Duodenal mucosa (tissue), 2 donors: ENCODE measurements at regions not wholly inside any gene's neighbourhood (a gene's known extent, or its start where the extent isn't known, plus 50 kb on each side); places are given as distances from the start of the nearest gene placed in this dataset.
"Not testable (repeated sequence)": the region's sequence is repeated elsewhere in the genome, so short reads cannot be mapped to it uniquely, and the experiment has no call there.

Experiments
- H3K27ac ChIP-seq: one replicate; pipeline ENCODE4 v1.7.0; 2013; ENCODE audit warnings: low read depth, low read length
- H3K27me3 ChIP-seq, 2 donors: one replicate each; pipeline ENCODE4 v1.7.0; 2013; ENCODE audit warnings: low read length in 2 of 2, control low read depth in 1 of 2; ENCODE audit not compliant: insufficient read depth in 2 of 2, control insufficient read depth in 1 of 2
- H3K36me3 ChIP-seq, 2 donors: one replicate each; pipeline ENCODE4 v1.7.0; 2013; ENCODE audit warnings: low read length in 2 of 2, control low read depth in 1 of 2; ENCODE audit not compliant: insufficient read depth in 2 of 2, control insufficient read depth in 1 of 2
- H3K4me1 ChIP-seq, 2 donors: one replicate each; pipeline ENCODE4 v1.7.0; 2013; ENCODE audit warnings: low read length in 2 of 2, control low read depth in 1 of 2; ENCODE audit not compliant: insufficient read depth in 2 of 2, control insufficient read depth in 1 of 2
- H3K4me3 ChIP-seq, 2 donors: one replicate each; pipeline ENCODE4 v1.7.0; 2013; ENCODE audit warnings: low read length in 2 of 2, low read depth in 1 of 2
- H3K9ac ChIP-seq, 2 donors: one replicate each; pipeline ENCODE4 v1.7.0; 2013; ENCODE audit warnings: low read length in 2 of 2, low read depth in 1 of 2
- H3K9me3 ChIP-seq, 2 donors: one replicate each; pipeline ENCODE4 v1.7.0; 2013; ENCODE audit warnings: low read length in 2 of 2, control low read depth in 1 of 2; ENCODE audit not compliant: control insufficient read depth in 1 of 2

DNA sequence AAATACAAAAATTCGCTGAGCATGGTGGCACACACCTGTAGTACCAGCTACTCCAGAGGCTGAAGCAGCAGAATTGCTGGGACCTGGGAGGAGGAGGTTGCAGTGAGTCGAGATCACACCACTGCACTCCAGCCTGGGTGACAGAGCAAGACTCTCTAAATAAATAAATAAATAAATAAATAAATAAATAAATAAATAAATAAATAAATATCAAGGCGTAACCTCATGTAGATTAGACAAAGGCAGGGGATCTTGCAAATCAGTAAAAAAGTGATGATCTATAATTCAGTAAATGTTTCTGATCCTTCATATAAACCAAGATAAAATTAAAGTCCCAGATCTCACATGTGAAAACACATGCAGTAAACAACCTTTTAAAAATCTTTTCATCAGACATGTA, 425.6 kb downstream of the MRPL39 start:
- not testable (repeated sequence) for H3K4me1 ChIP-seq, H3K36me3 ChIP-seq, H3K4me3 ChIP-seq, H3K9me3 ChIP-seq, H3K9ac ChIP-seq, H3K27me3 ChIP-seq, H3K27ac ChIP-seq

DNA sequence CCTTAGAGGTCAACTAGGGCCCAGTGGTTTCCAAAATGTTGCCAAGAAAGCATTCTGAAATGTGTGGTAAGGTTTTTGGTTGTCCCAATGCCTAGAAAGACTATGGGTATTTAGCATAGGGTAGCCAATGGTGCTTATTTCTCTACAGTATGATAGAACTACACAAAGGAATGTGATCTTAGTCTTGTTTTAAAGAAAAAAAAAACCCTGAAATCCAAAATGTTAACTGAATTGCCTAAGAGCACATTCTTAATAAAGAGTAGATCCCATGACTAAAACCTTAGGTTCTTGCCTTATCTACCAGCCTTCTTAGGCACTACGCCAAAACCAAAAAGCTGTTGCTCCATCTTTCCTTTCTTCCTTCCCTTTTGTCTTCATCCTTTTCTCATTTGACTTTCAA, 428.2 kb downstream of the MRPL39 start:
- H3K27ac ChIP-seq = no peak overlapping the region
- no peaks in the 10 kb centered on the region for H3K27me3 ChIP-seq
- no peak overlapping the region for H3K9ac ChIP-seq
- peaks cover 0 to 3% of the 10 kb centered on the region in 2 donors for H3K9me3 ChIP-seq
- no peaks in the 10 kb centered on the region for H3K36me3 ChIP-seq
- no peak overlapping the region for H3K4me3 ChIP-seq
- H3K4me1 ChIP-seq = no peaks in the 10 kb centered on the region

DNA sequence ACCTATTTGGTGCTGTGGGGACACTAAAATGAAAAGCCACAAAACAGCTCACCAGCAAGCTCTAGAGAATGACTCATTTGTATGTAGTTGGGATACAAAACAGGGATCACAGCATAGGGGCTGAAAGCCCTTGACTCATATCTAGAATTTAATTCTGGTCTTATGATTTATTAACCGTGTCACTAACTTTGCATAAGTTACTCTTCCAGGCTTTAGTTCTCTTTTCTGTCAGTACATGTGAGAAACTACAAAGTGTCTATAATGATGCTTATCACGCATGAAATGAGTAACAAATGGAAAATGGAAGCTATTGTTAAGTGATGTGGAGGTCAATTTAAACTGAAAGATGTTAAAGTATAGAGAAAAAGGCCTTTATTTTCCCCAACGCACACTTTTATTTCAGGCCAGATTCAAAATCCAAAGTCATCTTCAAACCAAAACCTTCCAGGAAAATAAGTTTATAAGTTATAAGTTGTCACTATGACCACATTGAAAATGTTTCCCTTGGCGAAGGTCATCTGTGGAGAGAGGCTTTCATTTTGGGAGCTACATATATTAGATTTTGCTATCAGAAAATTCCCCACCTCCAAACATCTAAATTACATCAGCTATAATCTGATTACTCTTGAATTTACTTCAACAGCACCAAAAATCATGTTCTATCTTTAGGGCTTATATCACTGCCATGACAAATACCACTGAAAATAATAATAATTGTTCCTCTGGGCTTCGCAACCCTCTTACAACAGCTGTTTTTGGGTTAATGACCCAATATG, 430.5 kb downstream of the MRPL39 start:
- Histone ChIP-seq H3K4me1 (no peaks in the 10 kb centered on the region), H3K4me3 (no peak overlapping the region), H3K9me3 (peaks cover 0 to 8% of the 10 kb centered on the region in 2 donors), H3K36me3 (no peaks in the 10 kb centered on the region), H3K9ac (no peak overlapping the region), H3K27me3 (no peaks in the 10 kb centered on the region), H3K27ac (no peak overlapping the region)

DNA sequence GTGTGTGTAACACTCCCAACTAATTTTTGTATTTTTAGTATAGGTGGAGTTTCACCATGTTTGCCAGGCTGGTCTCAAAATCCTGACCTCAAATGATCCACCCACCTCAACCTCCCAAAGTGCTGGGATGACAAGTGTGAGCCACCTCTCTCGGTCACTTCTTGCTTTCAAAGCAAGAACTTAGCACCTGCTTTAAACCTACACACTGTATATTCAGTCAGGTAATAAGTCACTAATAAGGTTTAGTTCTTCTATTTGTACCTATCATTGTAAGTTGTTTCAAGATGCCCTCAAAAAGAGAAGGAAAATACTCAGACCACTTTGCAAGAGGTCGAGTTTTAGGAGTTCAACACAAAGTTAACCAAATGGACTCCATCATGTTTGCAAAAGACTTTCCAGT, 431.3 kb downstream of the MRPL39 start:
- no peaks in the 10 kb centered on the region for H3K27me3 ChIP-seq
- H3K4me3 ChIP-seq = no peak overlapping the region
- H3K4me1 ChIP-seq = no peaks in the 10 kb centered on the region
- H3K9ac ChIP-seq = no peak overlapping the region
- no peak overlapping the region for H3K27ac ChIP-seq
- H3K36me3 ChIP-seq = no peaks in the 10 kb centered on the region
- peaks cover 0 to 8% of the 10 kb centered on the region in 2 donors for H3K9me3 ChIP-seq

DNA sequence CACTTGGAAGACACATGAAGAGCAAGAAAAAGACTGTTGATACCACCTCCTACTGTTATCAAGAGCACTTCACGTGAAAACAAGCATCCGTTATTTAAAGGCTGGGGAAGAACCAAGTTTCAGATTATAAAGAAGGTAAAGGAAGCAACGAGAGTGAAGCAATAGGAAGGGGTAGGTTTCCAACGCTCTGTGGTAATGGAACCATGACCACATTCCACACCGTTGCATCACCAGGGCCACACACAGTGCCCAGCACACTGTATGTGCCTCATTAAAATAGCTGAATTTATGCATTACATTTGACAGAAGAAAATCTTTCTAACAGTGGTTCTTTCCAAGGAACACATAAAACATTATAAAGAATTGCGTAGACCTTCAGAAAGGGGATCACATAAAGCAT, 435.8 kb downstream of the MRPL39 start:
- H3K36me3 ChIP-seq = no peaks in the 10 kb centered on the region
- H3K4me3 ChIP-seq = no peak overlapping the region
- H3K9ac ChIP-seq = no peak overlapping the region
- H3K27ac ChIP-seq = no peak overlapping the region
- H3K27me3 ChIP-seq = no peaks in the 10 kb centered on the region
- peaks cover 19 to 21% of the 10 kb centered on the region in 2 donors for H3K9me3 ChIP-seq
- H3K4me1 ChIP-seq = no peaks in the 10 kb centered on the region

DNA sequence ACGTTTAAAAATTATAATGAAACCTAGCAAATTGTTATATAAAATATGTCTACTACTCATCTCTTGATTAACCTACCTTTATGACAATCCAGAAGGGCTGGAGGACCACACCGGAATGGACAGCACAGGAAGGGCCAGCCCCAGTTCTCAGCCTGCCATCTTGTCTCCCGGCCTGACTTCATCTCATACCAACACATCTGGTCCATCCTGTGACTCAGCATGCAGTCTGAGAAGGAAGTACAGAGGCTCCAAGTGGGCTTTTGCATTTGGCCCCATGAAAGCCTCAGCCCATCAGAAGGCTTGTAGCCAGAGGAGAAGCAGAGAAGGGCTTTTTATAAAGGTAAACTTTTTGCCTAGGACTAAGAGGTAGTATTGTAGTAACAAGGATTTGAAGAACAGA, 436.6 kb downstream of the MRPL39 start:
- no peaks in the 10 kb centered on the region for H3K4me1 ChIP-seq
- H3K27ac ChIP-seq = no peak overlapping the region
- no peaks in the 10 kb centered on the region for H3K27me3 ChIP-seq
- H3K4me3 ChIP-seq = no peak overlapping the region
- H3K36me3 ChIP-seq = no peaks in the 10 kb centered on the region
- peaks cover 21 to 23% of the 10 kb centered on the region in 2 donors for H3K9me3 ChIP-seq
- H3K9ac ChIP-seq = no peak overlapping the region

DNA sequence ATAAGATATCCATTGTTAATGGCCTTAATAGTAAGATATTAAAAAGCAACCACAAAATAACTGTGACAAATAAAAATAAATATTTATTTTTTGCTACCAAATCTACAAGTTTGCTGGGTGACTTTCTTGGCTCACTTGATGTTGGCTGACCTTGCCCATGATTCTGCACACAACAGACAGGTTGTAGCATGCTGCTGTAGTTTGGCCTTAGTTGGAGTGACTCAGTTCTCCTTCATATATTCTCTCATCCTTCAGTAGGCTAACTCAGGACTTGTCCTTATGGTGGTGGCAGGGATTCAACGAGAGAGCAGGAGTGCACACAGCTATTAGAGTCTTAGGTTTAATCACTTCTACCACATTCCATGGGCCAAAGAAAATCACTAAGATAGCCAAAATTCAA, 437.9 kb downstream of the MRPL39 start:
- Histone ChIP-seq H3K9ac (no peak overlapping the region), H3K27me3 (no peaks in the 10 kb centered on the region), H3K9me3 (peaks cover 21 to 23% of the 10 kb centered on the region in 2 donors), H3K36me3 (no peaks in the 10 kb centered on the region), H3K4me3 (no peak overlapping the region), H3K27ac (no peak overlapping the region), H3K4me1 (no peaks in the 10 kb centered on the region)

DNA sequence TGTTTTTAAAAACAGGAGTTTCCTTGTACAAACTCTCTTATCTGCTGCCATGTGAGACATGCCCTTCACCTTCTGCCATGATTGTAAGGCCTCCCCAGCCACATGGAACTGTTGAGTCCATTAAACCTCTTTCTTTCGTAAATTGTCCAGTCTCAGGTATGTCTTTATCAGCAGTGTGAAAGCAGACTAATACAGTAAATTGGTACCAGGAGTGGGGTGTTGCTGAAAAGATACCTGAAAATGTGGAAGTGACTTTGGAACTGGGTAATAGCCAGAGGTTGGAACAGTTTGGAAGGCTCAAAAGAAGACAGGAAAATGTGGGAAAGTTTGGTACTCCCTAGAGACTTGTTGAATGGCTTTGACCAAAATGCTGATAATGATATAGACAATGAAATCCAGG, 440.4 kb downstream of the MRPL39 start:
- H3K36me3 ChIP-seq, H3K9ac ChIP-seq, H3K4me1 ChIP-seq, H3K27me3 ChIP-seq, H3K27ac ChIP-seq, H3K4me3 ChIP-seq: not testable (repeated sequence)
- peaks cover 19 to 23% of the 10 kb centered on the region in 2 donors for H3K9me3 ChIP-seq

DNA sequence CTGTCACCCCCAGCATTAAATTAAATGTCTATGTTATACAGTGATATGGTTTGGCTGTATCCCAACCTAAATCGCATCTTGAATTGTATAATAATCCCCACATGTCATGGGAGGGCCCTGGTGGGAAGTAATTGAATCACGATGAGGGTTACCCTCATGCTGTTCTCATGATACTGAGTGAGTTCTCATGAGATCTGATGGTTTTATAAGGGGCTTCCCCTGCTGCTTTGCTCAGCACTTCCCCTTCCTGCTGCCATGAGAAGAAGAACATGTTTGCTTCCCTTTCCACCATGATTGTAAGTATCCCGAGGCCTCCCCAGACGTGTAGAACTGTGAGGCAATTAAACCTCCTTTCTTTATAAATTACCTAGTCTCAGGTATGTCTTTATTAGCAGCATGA, 445.7 kb downstream of the MRPL39 start:
- Histone ChIP-seq H3K27ac (no peak overlapping the region), H3K4me1 (no peaks in the 10 kb centered on the region), H3K4me3 (no peak overlapping the region), H3K36me3 (no peaks in the 10 kb centered on the region), H3K9ac (no peak overlapping the region), H3K27me3 (no peaks in the 10 kb centered on the region), H3K9me3 (peaks cover 4 to 6% of the 10 kb centered on the region in 2 donors)

DNA sequence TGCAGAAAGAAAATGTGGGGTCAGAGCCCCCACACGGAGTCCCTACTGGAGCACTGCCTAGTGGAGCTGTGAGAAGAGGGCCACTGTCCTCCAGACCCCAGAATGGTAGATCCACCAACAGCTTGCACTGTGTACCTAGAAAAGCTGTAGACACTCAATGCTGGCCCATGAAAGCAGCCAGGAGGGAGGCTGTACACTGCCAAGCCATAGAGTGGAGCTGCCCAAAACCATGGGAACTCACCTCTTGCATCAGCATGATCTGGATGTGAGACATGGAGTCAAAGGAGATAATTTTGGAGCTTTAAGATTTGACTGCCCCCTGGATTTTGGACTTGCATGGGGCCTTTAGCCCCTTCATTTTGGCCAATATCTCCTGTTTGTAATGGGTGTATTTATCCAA, 452.3 kb downstream of the MRPL39 start:
- not testable (repeated sequence) for H3K36me3 ChIP-seq, H3K9me3 ChIP-seq, H3K27me3 ChIP-seq, H3K4me3 ChIP-seq, H3K4me1 ChIP-seq, H3K27ac ChIP-seq, H3K9ac ChIP-seq
